ENCODE measurements at regions not wholly inside any gene's neighbourhood (a gene's known extent, or its start where the extent isn't known, plus 50 kb on each side); places are given as distances from the start of the nearest gene placed in this dataset.

- H3K27ac ChIP-seq (ENCODE audit: poor library complexity, severe bottlenecking), result no peak overlapping the region
These were observed 154.8 kb upstream of the CDH5 start for GRCh38 chr16:66211651-66212050.

GRCh38 chr16:66207883-66208265 is 158.6 kb upstream of the CDH5 start:
- Histone ChIP-seq H3K4me1 (ENCODE audit: insufficient read depth, poor library complexity, severe bottlenecking) (peaks cover 14% of the 10 kb centered on the region), H3K27me3 (ENCODE audit: insufficient read depth, poor library complexity, severe bottlenecking) (no peaks in the 10 kb centered on the region), H3K36me3 (ENCODE audit: low read depth) (no peaks in the 10 kb centered on the region), H3K4me3 (ENCODE audit: severe bottlenecking) (no peak overlapping the region), H3K27ac (ENCODE audit: poor library complexity, severe bottlenecking) (no peak overlapping the region), H3K9me3 (ENCODE audit: severe bottlenecking) (no peaks in the 10 kb centered on the region)
- DNase-seq (ENCODE audit: low spot score) (no peak), ATAC-seq (ENCODE audit: low read depth) (no peak)
- TF ChIP-seq CTCF (IDR thresholded peaks at IDR 0.05; ENCODE audit: poor library complexity, severe bottlenecking), result no peak

More at GRCh38 chr16:66211651-66212050, 154.8 kb upstream of the CDH5 start:
- H3K36me3 ChIP-seq (ENCODE audit: low read depth), result no peaks in the 10 kb centered on the region
- no peaks in the 10 kb centered on the region for H3K4me1 ChIP-seq (ENCODE audit: insufficient read depth, poor library complexity, severe bottlenecking)
- H3K4me3 ChIP-seq (ENCODE audit: severe bottlenecking), result no peak overlapping the region
- no peak for ATAC-seq (ENCODE audit: low read depth)
- no peaks in the 10 kb centered on the region for H3K27me3 ChIP-seq (ENCODE audit: insufficient read depth, poor library complexity, severe bottlenecking)
- no peak for DNase-seq (ENCODE audit: low spot score)
- H3K9me3 ChIP-seq (ENCODE audit: severe bottlenecking), result no peaks in the 10 kb centered on the region
- TF ChIP-seq CTCF (IDR thresholded peaks at IDR 0.05; ENCODE audit: poor library complexity, severe bottlenecking), result no peak

GRCh38 chr16:66207139-66207882 is 159.2 kb upstream of the CDH5 start:
- no peak for ATAC-seq (ENCODE audit: low read depth)
- peak overlapping the region; percentile 51 for H3K27ac ChIP-seq (ENCODE audit: poor library complexity, severe bottlenecking)
- peaks cover 14% of the 10 kb centered on the region for H3K4me1 ChIP-seq (ENCODE audit: insufficient read depth, poor library complexity, severe bottlenecking)

GRCh38 chr16:66206363-66206762 is 160.1 kb upstream of the CDH5 start:
- Histone ChIP-seq H3K4me3 (ENCODE audit: severe bottlenecking) (no peak overlapping the region), H3K4me1 (ENCODE audit: insufficient read depth, poor library complexity, severe bottlenecking) (peaks cover 14% of the 10 kb centered on the region), H3K27ac (ENCODE audit: poor library complexity, severe bottlenecking) (peak overlapping the region; percentile 51), H3K9me3 (ENCODE audit: severe bottlenecking) (no peaks in the 10 kb centered on the region), H3K27me3 (ENCODE audit: insufficient read depth, poor library complexity, severe bottlenecking) (no peaks in the 10 kb centered on the region), H3K36me3 (ENCODE audit: low read depth) (no peaks in the 10 kb centered on the region)
- peak; percentile 60 for ATAC-seq (ENCODE audit: low read depth)
- no peak for TF ChIP-seq CTCF (IDR thresholded peaks at IDR 0.05; ENCODE audit: poor library complexity, severe bottlenecking)
- no peak for DNase-seq (ENCODE audit: low spot score)

More at GRCh38 chr16:66207139-66207882, 159.2 kb upstream of the CDH5 start:
- H3K27me3 ChIP-seq (ENCODE audit: insufficient read depth, poor library complexity, severe bottlenecking), result no peaks in the 10 kb centered on the region
- no peak overlapping the region for H3K4me3 ChIP-seq (ENCODE audit: severe bottlenecking)
- H3K9me3 ChIP-seq (ENCODE audit: severe bottlenecking), result no peaks in the 10 kb centered on the region
- no peaks in the 10 kb centered on the region for H3K36me3 ChIP-seq (ENCODE audit: low read depth)
- no peak for DNase-seq (ENCODE audit: low spot score)
- TF ChIP-seq CTCF (IDR thresholded peaks at IDR 0.05; ENCODE audit: poor library complexity, severe bottlenecking), result no peak
